Colonic mucosa (tissue), 4 donors: ENCODE measurements at regions not wholly inside any gene's neighbourhood (a gene's known extent, or its start where the extent isn't known, plus 50 kb on each side); places are given as distances from the start of the nearest gene placed in this dataset.

Experiments
- DNase-seq: peaks from one replicate; pipeline ENCODE4 v3.0.0-alpha.2; 2020
- H3K27ac ChIP-seq: fragments of 200-600 bp; one replicate; pipeline ENCODE4 v1.8.0; 2021
- H3K27me3 ChIP-seq: fragments of 200-600 bp; one replicate; pipeline ENCODE4 v1.8.0; 2021
- H3K36me3 ChIP-seq: fragments of 200-600 bp; one replicate; pipeline ENCODE4 v1.8.0; 2021
- H3K4me1 ChIP-seq: fragments of 200-600 bp; one replicate; pipeline ENCODE4 v1.8.0; 2021; ENCODE audit warnings: mild to moderate bottlenecking
- H3K4me3 ChIP-seq: fragments of 200-600 bp; one replicate; pipeline ENCODE4 v1.8.0; 2021
- H3K9ac ChIP-seq, 2 donors: one replicate each; pipeline ENCODE4 v1.7.0; 2013; ENCODE audit warnings: control low read depth in 2 of 2, low read depth in 2 of 2, low read length in 2 of 2
- H3K9me3 ChIP-seq: fragments of 200-600 bp; one replicate; pipeline ENCODE4 v1.8.0; 2021
- CTCF ChIP-seq: fragments of 200-600 bp; IDR thresholded peaks from one replicate; pipeline ENCODE4 v1.8.0; 2022; ENCODE audit warnings: antibody characterized with exemption, mild to moderate bottlenecking
- intact Hi-C: fragments of 100-400 bp; cut with DNase I; formaldehyde crosslinking; loops from one replicate; pipeline ENCODE4 v1.14.1; 2022
- donor health status: healthy.
- donor health status: DM: no; HTN: no; CAD: no.
- donor health status: DM: no; HTN: no; CAD: no.

GRCh38 chr12:127175361-127175760 lies 1091.6 kb upstream of the TMEM132C start:
- Histone ChIP-seq H3K27me3 (no peaks in the 10 kb centered on the region), H3K36me3 (no peaks in the 10 kb centered on the region), H3K9ac (no peak overlapping the region), H3K27ac (no peak overlapping the region), H3K4me3 (no peak overlapping the region), H3K9me3 (no peaks in the 10 kb centered on the region), H3K4me1 (no peaks in the 10 kb centered on the region)
- no peak for TF ChIP-seq CTCF
- no peak for DNase-seq
- intact Hi-C loops: no loop called here

- Histone ChIP-seq H3K9ac (no peak overlapping the region), H3K27me3 (no peaks in the 10 kb centered on the region), H3K27ac (no peak overlapping the region), H3K36me3 (no peaks in the 10 kb centered on the region), H3K9me3 (no peaks in the 10 kb centered on the region), H3K4me1 (no peaks in the 10 kb centered on the region), H3K4me3 (no peak overlapping the region)
- DNase-seq: no peak
- intact Hi-C loops: no loop called here
- TF ChIP-seq CTCF: no peak
These were observed 1090.2 kb upstream of the TMEM132C start for GRCh38 chr12:127176804-127177203.

GRCh38 chr12:127178052-127178451 lies 1088.9 kb upstream of the TMEM132C start:
- Histone ChIP-seq H3K27ac (no peak overlapping the region), H3K27me3 (no peaks in the 10 kb centered on the region), H3K9me3 (no peaks in the 10 kb centered on the region), H3K4me3 (no peak overlapping the region), H3K9ac (no peak overlapping the region), H3K36me3 (no peaks in the 10 kb centered on the region), H3K4me1 (no peaks in the 10 kb centered on the region)
- no peak for TF ChIP-seq CTCF
- intact Hi-C loops: no loop called here
- no peak for DNase-seq

DNA sequence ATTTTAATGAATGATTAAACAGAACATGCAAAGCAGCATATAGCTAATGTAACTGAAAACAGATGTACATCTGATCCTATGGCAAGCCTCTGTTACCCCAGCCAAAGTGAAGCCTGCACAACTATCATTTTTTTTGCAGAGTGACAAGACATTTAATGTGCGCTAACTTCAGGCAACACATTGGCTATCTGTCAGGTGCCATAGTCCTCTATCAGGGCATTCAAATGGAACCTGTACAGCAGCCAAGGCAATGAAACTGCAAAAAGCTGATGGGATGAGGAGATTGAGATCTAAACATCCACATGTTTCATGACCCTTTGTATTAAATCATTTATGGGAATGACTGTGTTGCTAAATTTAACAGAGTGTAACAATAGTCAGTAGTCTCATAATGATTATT lies 1088.5 kb upstream of the TMEM132C start:
- no peak for TF ChIP-seq CTCF
- intact Hi-C loops: no loop called here
- Histone ChIP-seq H3K36me3 (no peaks in the 10 kb centered on the region), H3K27ac (no peak overlapping the region), H3K9ac (no peak overlapping the region), H3K9me3 (no peaks in the 10 kb centered on the region), H3K27me3 (no peaks in the 10 kb centered on the region), H3K4me3 (no peak overlapping the region), H3K4me1 (no peaks in the 10 kb centered on the region)
- no peak for DNase-seq

DNA sequence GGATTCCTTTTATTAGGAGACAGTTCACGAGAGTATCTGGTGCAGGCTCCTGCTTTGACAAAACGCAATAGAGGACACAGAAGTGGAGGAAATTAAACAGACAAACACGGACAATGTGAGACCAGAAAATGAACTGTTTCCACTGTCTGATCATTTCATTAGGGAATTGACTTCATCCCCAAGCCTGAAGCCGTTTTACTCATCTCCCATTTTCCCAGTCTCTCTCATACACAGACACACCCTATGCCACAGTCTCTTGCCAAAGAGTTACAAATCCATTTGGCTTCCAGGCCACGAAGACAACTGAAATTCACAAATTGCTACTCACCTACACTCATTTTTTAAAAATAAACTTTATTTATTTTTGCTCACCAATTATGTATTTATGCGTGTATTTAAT lies 1087.8 kb upstream of the TMEM132C start:
- no peak for DNase-seq
- no peak for TF ChIP-seq CTCF
- no peaks in the 10 kb centered on the region for H3K36me3 ChIP-seq
- H3K4me3 ChIP-seq: no peak overlapping the region
- intact Hi-C loops: no loop called here
- no peaks in the 10 kb centered on the region for H3K4me1 ChIP-seq
- no peaks in the 10 kb centered on the region for H3K27me3 ChIP-seq
- H3K9me3 ChIP-seq: no peaks in the 10 kb centered on the region
- H3K9ac ChIP-seq: no peak overlapping the region
- H3K27ac ChIP-seq: no peak overlapping the region

DNA sequence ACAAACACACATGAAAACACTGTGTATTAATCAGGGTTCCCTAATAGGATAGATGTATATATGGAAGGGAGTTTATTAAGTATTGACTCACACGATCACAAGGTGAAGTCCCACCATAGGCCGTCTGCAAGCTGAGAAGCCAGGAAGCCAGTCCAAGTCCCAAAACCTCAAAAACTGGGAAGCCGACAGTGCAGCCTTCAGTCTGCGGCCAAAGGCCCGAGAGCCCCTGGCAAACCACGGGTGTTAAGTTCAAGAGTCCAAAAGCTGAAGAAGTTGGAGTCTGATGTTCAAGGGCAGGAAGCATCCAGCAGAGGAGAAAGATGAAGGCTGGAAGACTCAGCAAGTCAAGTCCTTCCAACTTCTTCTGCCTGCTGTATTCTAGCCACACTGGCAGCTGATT lies 1085.0 kb upstream of the TMEM132C start:
- DNase-seq: no peak
- intact Hi-C loops: no loop called here
- H3K4me3 ChIP-seq: no peak overlapping the region
- no peaks in the 10 kb centered on the region for H3K4me1 ChIP-seq
- H3K9me3 ChIP-seq: no peaks in the 10 kb centered on the region
- TF ChIP-seq CTCF: no peak
- no peaks in the 10 kb centered on the region for H3K27me3 ChIP-seq
- no peaks in the 10 kb centered on the region for H3K36me3 ChIP-seq
- H3K27ac ChIP-seq: no peak overlapping the region
- no peak overlapping the region for H3K9ac ChIP-seq
